ENCODE measurements at regions not wholly inside any gene's neighbourhood (a gene's known extent, or its start where the extent isn't known, plus 50 kb on each side); places are given as distances from the start of the nearest gene placed in this dataset.
A peak's percentile ranks its signal among the peaks of the same experiment; 100 is the strongest.

DNA sequence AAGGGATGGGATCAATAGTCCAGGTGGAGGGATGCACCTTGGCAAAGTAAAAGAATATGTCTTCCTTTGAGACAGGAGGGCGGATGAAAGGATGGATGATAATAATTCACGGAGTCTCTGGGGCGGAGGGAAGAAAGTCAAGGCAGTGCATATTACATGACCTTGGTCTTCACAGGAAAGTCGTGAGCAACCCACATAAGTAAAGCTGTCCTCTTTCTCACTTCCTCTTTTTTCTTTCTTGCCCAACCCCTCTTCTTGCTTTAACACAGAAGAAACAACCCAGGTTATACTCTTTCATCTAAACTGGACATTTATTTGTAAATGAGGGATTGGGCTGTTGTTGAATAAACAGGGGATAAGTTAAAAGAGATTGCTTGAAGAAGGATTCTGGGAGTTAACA is 168.7 kb upstream of the SKOR2 start:
- no peak for DNase-seq (ENCODE audit: low read depth)
- TF ChIP-seq, protein P1, sequence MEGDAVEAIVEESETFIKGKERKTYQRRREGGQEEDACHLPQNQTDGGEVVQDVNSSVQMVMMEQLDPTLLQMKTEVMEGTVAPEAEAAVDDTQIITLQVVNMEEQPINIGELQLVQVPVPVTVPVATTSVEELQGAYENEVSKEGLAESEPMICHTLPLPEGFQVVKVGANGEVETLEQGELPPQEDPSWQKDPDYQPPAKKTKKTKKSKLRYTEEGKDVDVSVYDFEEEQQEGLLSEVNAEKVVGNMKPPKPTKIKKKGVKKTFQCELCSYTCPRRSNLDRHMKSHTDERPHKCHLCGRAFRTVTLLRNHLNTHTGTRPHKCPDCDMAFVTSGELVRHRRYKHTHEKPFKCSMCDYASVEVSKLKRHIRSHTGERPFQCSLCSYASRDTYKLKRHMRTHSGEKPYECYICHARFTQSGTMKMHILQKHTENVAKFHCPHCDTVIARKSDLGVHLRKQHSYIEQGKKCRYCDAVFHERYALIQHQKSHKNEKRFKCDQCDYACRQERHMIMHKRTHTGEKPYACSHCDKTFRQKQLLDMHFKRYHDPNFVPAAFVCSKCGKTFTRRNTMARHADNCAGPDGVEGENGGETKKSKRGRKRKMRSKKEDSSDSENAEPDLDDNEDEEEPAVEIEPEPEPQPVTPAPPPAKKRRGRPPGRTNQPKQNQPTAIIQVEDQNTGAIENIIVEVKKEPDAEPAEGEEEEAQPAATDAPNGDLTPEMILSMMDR (IDR thresholded peaks at IDR 0.05; ENCODE audit: insufficient read depth, low read depth, low read length): no peak
- no peak overlapping the region for H3K4me3 ChIP-seq (ENCODE audit: low read depth, low read length)

DNA sequence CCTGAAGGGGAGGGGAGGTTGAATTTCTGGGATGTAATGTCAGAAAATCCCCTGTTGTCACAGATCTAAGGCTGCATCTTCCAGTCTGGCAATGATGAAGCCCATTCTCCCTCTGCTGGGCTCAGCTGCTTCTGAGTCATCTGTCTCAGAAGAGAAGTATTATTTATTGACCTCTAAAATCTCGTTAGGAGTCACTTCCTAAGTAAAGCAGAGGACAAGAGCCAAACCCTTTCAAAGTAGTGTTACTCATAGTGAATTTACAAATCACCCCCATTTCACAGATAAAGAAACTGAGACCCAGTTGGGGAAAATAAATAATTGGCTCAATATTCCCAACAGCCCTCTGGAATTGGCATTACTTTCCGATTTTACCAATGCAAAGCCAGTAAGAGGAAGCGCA is 167.3 kb upstream of the SKOR2 start:
- no peak overlapping the region for H3K4me3 ChIP-seq (ENCODE audit: low read depth, low read length)
- TF ChIP-seq, protein P1 (IDR thresholded peaks at IDR 0.05; ENCODE audit: insufficient read depth, low read depth, low read length): no peak
- DNase-seq (ENCODE audit: low read depth): peak; percentile 14

- TF ChIP-seq, protein P1 (IDR thresholded peaks at IDR 0.05; ENCODE audit: insufficient read depth, low read depth, low read length): no peak
- no peak overlapping the region for H3K4me3 ChIP-seq (ENCODE audit: low read depth, low read length)
- DNase-seq (ENCODE audit: low read depth): no peak
Measured at GRCh38 chr18:47417807-47418206, 166.3 kb upstream of the SKOR2 start.

DNA sequence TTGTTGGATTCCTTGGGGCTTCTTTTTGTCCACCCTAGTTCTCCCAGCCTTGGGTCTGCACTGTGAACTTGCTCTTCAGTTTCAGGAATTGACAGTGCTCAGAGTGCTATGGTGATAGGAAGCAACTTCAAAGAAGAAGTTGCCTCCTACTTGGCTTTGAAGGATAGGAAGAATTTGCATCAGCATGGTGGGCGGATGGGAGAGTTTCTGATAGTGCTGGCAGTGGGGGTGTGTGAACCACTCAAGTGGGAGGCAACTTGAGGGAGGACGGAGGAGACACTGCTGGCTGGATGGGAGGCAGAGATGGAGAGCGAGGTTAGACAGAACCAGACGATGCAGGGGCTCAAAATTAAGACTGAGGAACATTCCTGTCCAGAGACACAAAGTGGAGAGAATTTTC is 164.4 kb upstream of the SKOR2 start:
- DNase-seq (ENCODE audit: low read depth): no peak
- H3K4me3 ChIP-seq (ENCODE audit: low read depth, low read length): no peak overlapping the region
- TF ChIP-seq, protein P1 (IDR thresholded peaks at IDR 0.05; ENCODE audit: insufficient read depth, low read depth, low read length): no peak

DNA sequence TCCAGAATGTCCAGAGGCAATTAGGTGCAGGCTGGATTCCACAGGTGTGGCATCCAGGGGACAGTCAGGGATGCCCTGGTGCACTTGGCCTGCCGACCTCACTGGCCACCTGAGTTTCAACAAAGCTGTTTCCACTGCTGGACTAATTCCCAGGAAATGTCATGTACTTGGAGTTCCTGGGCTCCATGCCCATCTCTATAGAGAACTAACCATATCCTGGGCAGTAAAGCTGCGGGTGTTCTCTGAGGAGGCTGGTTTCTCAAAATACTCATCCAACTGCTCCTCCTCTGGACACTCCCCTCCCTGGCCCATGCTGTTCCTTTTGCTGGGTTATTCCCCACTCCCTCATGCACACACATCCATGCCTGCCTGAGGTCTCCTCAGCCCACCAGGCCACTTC is 161.9 kb upstream of the SKOR2 start:
- TF ChIP-seq, protein P1 (IDR thresholded peaks at IDR 0.05; ENCODE audit: insufficient read depth, low read depth, low read length): no peak
- no peak overlapping the region for H3K4me3 ChIP-seq (ENCODE audit: low read depth, low read length)
- no peak for DNase-seq (ENCODE audit: low read depth)

- H3K4me3 ChIP-seq (ENCODE audit: low read depth, low read length): no peak overlapping the region
- no peak for DNase-seq (ENCODE audit: low read depth)
Measured at GRCh38 chr18:47412924-47413323, 161.5 kb upstream of the SKOR2 start.

DNA sequence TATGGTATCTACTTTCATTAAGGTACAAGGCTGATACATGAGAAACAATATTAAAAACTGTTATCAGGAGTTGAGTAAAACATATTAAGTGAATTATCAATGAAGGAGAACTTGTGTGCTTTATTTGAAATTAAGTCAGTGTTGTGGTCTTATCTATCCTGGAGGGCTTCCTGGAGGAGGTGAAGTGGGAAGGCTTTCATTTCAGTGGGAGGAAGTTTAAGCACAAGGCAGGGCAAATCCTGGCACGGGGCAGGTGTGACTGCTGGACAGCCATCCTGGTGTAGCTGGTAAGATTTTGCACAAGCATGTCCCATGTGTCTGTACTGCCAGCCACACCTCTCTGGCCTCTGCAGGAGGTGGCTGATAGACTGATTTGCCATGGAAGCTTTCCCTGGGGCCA is 159.7 kb upstream of the SKOR2 start:
- no peak for DNase-seq (ENCODE audit: low read depth)
- H3K4me3 ChIP-seq (ENCODE audit: low read depth, low read length): no peak overlapping the region
- TF ChIP-seq, protein P1 (IDR thresholded peaks at IDR 0.05; ENCODE audit: insufficient read depth, low read depth, low read length): no peak

More at GRCh38 chr18:47412924-47413323, 161.5 kb upstream of the SKOR2 start:
- TF ChIP-seq, protein P1 (IDR thresholded peaks at IDR 0.05; ENCODE audit: insufficient read depth, low read depth, low read length): no peak
